Transverse colon (tissue), 3 donors: ENCODE measurements at regions not wholly inside any gene's neighbourhood (a gene's known extent, or its start where the extent isn't known, plus 50 kb on each side); places are given as distances from the start of the nearest gene placed in this dataset.

ENCODE experiments used
- CTCF ChIP-seq, 5 experiments: fragments of 200-600 bp in 3 of 5; fragments of 450-650 bp in 2 of 5; sonication (generic) in 3 of 5; IDR thresholded peaks; 1 replicate in 2 of 5; 2 replicates in 3 of 5; pipeline ENCODE4 v1.5.1; 2016 to 2017; ENCODE audit warnings: antibody characterized with exemption in 5 of 5, inconsistent platforms in 3 of 5, mild to moderate bottlenecking in 2 of 5, moderate library complexity in 1 of 5
- POLR2A ChIP-seq: fragments of 450-650 bp; IDR thresholded peaks from one replicate; pipeline ENCODE4 v1.6.1; 2016; ENCODE audit warnings: antibody characterized with exemption, mild to moderate bottlenecking, moderate library complexity

DNA sequence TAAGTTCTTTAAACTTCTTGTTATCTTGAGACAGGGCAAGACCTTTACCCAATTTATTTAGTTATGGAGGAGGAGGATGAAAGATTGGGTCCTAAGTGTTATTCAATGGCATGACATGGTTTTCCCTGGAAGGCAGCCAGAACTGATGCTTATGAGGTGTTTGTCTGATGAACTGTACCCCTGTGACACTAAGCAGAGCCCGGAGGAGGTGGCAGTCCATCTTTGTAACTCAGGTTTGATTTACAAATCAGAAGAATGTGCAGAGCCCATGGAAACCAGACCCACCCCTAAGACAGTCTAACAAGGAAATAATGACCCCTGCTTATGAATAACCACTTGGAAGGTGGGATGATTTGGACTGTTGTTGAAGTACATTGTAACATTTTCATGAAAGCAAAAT, 878.6 kb upstream of the NR2F2 start:
- TF ChIP-seq CTCF (IDR thresholded peaks at IDR 0.05) (no peak), POLR2A (no peak)
